ENCODE measurements at regions not wholly inside any gene's neighbourhood (a gene's known extent, or its start where the extent isn't known, plus 50 kb on each side); places are given as distances from the start of the nearest gene placed in this dataset.
"Not testable (repeated sequence)": the region's sequence is repeated elsewhere in the genome, so short reads cannot be mapped to it uniquely, and the experiment has no call there.

- no peaks in the 10 kb centered on the region for H3K27me3 ChIP-seq
- no peak for DNase-seq
- no peak overlapping the region for H3K27ac ChIP-seq
- intact Hi-C loops (cut with DNase I): no loop called here
- H3K4me1 ChIP-seq: no peaks in the 10 kb centered on the region
- no peak overlapping the region for H3K4me3 ChIP-seq
- WGBS, 2 donors: 20 to 22% methylated on average over 2 of the region's 2 CpGs
- TF ChIP-seq CTCF (IDR thresholded peaks at IDR 0.05): no peak
- no peak for TF ChIP-seq POLR2A (IDR thresholded peaks at IDR 0.05)
- H3K9me3 ChIP-seq: no peaks in the 10 kb centered on the region
- H3K36me3 ChIP-seq: no peaks in the 10 kb centered on the region
Measured at GRCh38 chr5:117731446-117731845, 1156.8 kb upstream of the SEMA6A start.

- H3K27ac ChIP-seq; DNase-seq; H3K36me3 ChIP-seq; H3K4me3 ChIP-seq; intact Hi-C loops (cut with DNase I); H3K27me3 ChIP-seq; H3K9me3 ChIP-seq; H3K4me1 ChIP-seq: not testable (repeated sequence)
- WGBS, 2 donors: 74 to 76% methylated on average over 3 to 4 of the region's 4 CpGs
Measured at GRCh38 chr5:117720784-117721183, 1146.2 kb upstream of the SEMA6A start.

- intact Hi-C loops (cut with DNase I): no loop called here
- no peak overlapping the region for H3K27ac ChIP-seq
- H3K36me3 ChIP-seq: no peaks in the 10 kb centered on the region
- DNase-seq: no peak
- TF ChIP-seq CTCF (IDR thresholded peaks at IDR 0.05): no peak
- TF ChIP-seq POLR2A (IDR thresholded peaks at IDR 0.05): no peak
- peaks cover 0 to 7% (median 0%) of the 10 kb centered on the region in 3 donors for H3K9me3 ChIP-seq
- H3K4me3 ChIP-seq: no peak overlapping the region
- H3K27me3 ChIP-seq: no peaks in the 10 kb centered on the region
- H3K4me1 ChIP-seq: no peaks in the 10 kb centered on the region
Measured at GRCh38 chr5:117719413-117719812, 1144.8 kb upstream of the SEMA6A start.

- Histone ChIP-seq H3K36me3 (no peaks in the 10 kb centered on the region), H3K27me3 (no peaks in the 10 kb centered on the region), H3K4me3 (no peak overlapping the region), H3K9me3 (peaks cover 0 to 25% (median 9%) of the 10 kb centered on the region in 3 donors), H3K4me1 (no peaks in the 10 kb centered on the region), H3K27ac (no peak overlapping the region)
- TF ChIP-seq POLR2A (IDR thresholded peaks at IDR 0.05) (no peak), CTCF (IDR thresholded peaks at IDR 0.05) (no peak)
- DNase-seq: no peak
- 72% methylated on average over 3 of the region's 3 CpGs for WGBS, 2 donors
- intact Hi-C loops (cut with DNase I): no loop called here
Measured at GRCh38 chr5:117713585-117714198, 1139.1 kb upstream of the SEMA6A start.

- H3K27me3 ChIP-seq: no peaks in the 10 kb centered on the region
- no peaks in the 10 kb centered on the region for H3K36me3 ChIP-seq
- H3K4me1 ChIP-seq: no peaks in the 10 kb centered on the region
- DNase-seq: no peak
- H3K4me3 ChIP-seq: no peak overlapping the region
- TF ChIP-seq POLR2A (IDR thresholded peaks at IDR 0.05) (no peak), CTCF (IDR thresholded peaks at IDR 0.05) (no peak)
- H3K9me3 ChIP-seq: no peaks in the 10 kb centered on the region
- 23 to 50% methylated on average over 1 of the region's 1 CpG for WGBS, 2 donors
- H3K27ac ChIP-seq: no peak overlapping the region
- intact Hi-C loops (cut with DNase I): no loop called here
Measured at GRCh38 chr5:117701062-117701461, 1126.4 kb upstream of the SEMA6A start.

- Histone ChIP-seq H3K9me3 (no peaks in the 10 kb centered on the region), H3K36me3 (no peaks in the 10 kb centered on the region), H3K27ac (no peak overlapping the region), H3K4me3 (no peak overlapping the region), H3K4me1 (no peaks in the 10 kb centered on the region), H3K27me3 (no peaks in the 10 kb centered on the region)
- no peak for DNase-seq
- intact Hi-C loops (cut with DNase I): no loop called here
- TF ChIP-seq CTCF (IDR thresholded peaks at IDR 0.05) (no peak), POLR2A (IDR thresholded peaks at IDR 0.05) (no peak)
- whole genome bisulfite sequencing, 2 donors: 64 to 76% methylated on average over 1 of the region's 1 CpG
Measured at GRCh38 chr5:117692606-117693005, 1118.0 kb upstream of the SEMA6A start.
